ENCODE measurements at regions not wholly inside any gene's neighbourhood (a gene's known extent, or its start where the extent isn't known, plus 50 kb on each side); places are given as distances from the start of the nearest gene placed in this dataset.

DNA sequence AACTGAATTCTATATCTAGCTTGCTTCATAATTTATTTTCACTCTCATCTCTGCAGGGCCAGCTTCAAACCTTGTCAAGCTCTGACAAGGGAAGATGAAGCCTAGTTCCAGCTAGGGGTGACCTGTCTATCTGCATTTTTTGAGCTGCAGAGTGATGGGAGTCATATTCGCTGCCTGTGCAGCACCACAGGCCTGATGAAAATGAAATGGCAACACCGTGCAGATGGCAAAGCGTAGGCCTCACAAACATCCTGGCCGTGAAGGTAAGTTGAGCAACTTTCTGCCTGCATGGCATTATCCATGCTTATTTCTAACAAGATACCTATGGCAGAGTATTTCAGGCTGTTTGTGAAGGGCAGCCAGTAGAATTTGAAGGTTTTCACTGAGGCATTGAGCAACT is 86.4 kb upstream of the C1QTNF9B start:
- no peak for DNase-seq (ENCODE audit: low read depth, low spot score)

DNA sequence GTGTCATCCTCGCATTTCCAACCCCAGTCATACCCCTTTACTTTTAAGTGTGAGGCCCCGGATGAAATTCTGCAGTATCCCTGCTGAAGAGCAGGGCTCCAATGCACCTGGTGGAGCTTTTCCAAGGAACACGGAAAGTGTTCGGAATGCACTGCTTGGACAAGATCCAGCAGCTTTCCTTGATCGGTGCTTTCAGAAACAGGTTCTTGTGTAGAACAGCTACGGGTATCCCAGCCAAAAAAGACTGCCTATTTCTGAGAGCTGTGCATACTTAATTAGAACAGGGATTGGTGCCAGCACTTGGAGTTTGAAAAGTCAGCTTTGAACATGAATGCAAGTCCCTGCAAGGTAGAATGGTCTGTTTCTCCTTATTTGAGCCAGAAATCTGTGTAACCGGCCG is 87.2 kb upstream of the C1QTNF9B start:
- no peak for DNase-seq (ENCODE audit: low read depth, low spot score)

- no peak for DNase-seq (ENCODE audit: low read depth, low spot score)
Measured at GRCh38 chr13:23985060-23985459, 87.8 kb upstream of the C1QTNF9B start.

GRCh38 chr13:23985839-23986238 is 88.5 kb upstream of the C1QTNF9B start:
- DNase-seq (ENCODE audit: low read depth, low spot score) = no peak

GRCh38 chr13:23986619-23987018 is 89.3 kb upstream of the C1QTNF9B start:
- DNase-seq (ENCODE audit: low read depth, low spot score) = no peak

DNA sequence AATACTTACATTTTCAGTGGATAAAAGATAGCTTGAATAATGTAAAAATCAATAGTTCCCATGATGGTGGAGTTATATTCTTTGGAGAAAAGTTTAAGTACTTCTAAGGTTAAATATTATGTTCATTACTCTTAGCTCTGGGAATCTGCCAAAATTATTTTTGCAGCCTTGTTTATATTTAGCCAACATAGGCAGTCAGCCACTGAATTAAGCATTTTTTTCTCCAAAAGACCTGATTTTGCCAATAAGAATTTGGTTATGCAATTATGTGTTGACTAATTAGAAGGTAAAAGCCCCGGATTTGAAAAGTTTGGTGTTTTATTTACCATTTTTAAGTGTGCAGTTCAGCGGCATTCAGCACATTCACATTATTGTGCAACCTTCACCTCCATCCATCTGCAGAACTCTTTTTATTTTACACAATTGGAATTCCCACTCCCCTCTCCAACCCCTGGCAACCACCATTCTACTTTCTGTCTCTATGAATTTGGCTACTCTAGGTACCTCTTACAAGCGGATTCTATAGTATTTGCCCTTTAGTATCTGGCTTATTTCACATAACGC is 90.1 kb upstream of the C1QTNF9B start:
- no peak for DNase-seq (ENCODE audit: low read depth, low spot score)

GRCh38 chr13:23988546-23989122 is 91.3 kb upstream of the C1QTNF9B start:
- DNase-seq (ENCODE audit: low read depth, low spot score) = no peak

GRCh38 chr13:23990455-23990854 is 93.2 kb upstream of the C1QTNF9B start:
- no peak for DNase-seq (ENCODE audit: low read depth, low spot score)

GRCh38 chr13:23991119-23991518 is 93.8 kb upstream of the C1QTNF9B start:
- DNase-seq (ENCODE audit: low read depth, low spot score) = no peak

- no peak for DNase-seq (ENCODE audit: low read depth, low spot score)
Measured at GRCh38 chr13:23992781-23993679, 95.7 kb upstream of the C1QTNF9B start.

GRCh38 chr13:23993680-23993985 is 96.3 kb upstream of the C1QTNF9B start:
- DNase-seq (ENCODE audit: low read depth, low spot score) = no peak

DNA sequence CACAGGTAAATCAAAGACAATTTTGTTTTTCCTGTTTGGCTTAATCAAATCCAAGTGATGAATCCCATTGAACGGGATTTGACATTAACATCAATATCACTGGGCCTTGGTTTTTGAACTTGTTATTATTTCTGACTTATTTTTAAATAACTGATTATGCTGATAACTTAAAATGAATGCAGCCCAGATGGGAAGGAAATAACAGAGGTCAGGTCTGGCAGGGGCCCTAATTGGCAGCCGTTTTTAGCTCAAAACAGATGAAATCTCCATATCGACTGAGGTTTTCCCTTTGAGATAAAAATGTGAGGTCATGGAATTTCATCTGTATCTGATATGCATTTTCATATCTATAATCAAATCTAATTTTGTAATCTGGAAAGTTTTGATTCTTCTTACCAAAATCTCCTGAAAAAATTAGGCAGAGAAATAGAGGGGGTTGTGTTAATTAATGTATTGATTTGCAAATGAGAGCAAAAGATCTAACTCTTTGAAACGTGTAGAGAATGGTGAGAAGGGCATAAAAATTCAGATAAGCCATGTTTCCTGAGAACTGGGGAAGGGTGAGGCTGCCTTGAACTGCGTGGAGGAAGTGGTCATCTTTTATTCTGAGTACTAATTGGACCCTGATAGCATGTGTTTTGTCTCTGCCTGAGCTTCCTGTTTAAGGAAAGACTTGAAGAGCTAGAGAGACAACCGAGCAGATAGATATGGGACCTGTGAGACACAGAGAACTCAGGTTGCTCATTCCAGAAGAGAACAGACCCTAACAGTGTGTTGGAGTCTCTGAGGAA is 98.2 kb upstream of the C1QTNF9B start:
- DNase-seq (ENCODE audit: low read depth, low spot score) = no peak

DNA sequence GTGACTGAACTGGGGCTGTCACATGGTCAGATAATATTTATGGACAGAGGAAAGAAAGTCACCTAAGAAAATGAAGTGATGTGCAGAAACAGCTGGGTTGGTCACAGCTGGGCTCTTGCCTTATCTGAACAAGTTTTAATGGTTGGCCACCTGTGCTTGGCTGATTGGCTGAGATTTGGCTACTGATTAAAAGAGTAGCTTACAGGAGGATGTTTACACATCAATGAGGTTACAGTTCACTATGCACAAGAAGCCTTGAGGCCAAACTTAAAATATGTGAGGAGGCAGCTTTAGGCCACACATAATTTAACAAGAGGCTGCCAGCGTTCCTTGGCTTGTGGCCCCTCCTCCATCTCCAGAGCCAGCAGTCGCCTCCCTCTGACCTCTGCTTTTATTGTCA is 99.2 kb upstream of the C1QTNF9B start:
- DNase-seq (ENCODE audit: low read depth, low spot score) = no peak

GRCh38 chr13:23999424-23999823 is 102.1 kb upstream of the C1QTNF9B start:
- DNase-seq (ENCODE audit: low read depth, low spot score) = no peak

DNA sequence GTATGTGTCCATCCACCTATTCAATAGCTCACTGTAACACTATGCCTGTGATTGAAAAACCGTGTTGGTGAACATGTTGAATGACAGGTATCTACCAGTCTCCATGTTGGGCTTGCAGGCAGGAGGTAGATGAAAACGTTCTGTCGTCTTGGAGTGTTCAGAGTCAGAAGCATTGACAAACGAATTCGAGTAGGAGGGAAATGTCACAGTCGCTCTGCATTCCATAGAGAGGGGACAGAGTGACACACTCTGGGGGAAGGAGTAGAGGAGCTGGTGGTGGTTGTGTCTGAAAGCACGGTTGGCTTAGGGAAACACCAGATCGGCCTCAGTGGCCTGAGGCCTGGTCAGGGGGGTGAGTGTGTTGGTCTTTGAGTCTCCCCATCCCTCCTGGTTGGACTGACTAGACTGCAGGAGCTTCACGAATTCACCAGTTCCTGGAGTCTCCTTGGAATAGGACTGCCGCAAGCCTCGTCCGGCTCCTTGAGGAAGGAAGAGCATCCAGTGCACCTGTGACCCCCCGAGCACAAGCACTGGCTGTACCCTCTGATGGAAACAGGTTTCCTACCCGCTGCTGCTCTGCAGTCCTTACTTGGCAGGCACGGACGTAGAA is 105.0 kb upstream of the C1QTNF9B start:
- no peak for DNase-seq (ENCODE audit: low read depth, low spot score)

- no peak for DNase-seq (ENCODE audit: low read depth, low spot score)
Measured at GRCh38 chr13:24004142-24004899, 107.0 kb upstream of the C1QTNF9B start.

GRCh38 chr13:24004971-24005370 is 107.7 kb upstream of the C1QTNF9B start:
- DNase-seq (ENCODE audit: low read depth, low spot score) = no peak

DNA sequence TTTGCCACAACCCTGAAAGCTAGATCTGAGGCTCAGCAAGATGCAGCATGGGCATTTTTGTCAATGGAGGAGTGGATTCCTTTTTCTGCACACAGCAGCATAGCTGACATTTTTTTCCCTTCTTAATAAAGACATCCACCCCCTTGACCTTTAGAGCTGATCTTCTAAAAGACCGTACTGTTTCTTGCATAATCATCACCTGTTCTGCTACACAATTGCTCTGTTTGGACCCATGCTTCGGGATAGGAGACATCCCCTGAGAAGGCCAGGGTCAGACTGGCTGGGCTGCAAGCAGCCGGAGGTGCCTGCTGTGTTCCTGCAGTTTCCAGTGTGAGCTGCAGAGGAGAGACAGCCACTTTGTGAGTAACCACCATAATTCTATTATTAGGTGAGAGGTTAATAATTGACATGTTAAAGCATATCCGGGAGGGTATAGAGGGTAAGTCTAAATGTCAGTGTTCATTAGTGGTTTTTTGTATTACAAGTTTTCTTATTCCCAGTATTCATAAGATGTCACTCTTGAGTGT is 108.5 kb upstream of the C1QTNF9B start:
- DNase-seq (ENCODE audit: low read depth, low spot score) = no peak

GRCh38 chr13:24006520-24007248 is 109.4 kb upstream of the C1QTNF9B start:
- no peak for DNase-seq (ENCODE audit: low read depth, low spot score)

DNA sequence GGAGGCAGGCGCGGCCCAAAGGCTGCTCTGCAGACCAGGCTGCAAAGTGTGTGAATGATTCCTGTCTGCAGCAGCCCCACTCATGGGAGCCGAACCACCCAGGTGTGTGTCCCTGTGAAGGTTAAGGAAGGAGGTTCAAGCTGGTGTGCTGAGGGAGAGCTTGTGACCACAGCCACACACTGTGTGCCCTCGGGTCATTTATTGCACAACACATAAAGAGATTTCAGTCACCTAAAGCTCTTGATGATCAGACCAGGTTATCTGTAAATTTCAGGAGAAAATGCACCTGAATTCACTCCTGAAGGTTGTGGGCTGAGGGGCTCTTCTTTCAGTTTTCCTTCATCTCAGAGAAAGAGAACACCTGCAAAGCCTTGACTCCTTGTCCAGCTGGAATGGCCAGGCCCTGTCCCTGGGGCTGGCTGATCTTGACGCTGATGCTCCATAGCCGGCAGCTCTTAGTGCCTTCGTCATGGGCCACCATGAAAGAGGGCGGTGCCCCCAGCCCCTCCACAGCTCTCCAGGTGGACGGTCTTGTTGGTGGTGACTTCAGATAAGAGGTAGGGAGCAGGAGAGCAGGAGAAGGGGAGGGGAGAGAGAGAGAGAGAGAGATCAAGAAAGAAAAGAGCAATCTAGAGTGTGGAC is 110.8 kb upstream of the C1QTNF9B start:
- no peak for DNase-seq (ENCODE audit: low read depth, low spot score)
